ENCODE measurements at regions not wholly inside any gene's neighbourhood (a gene's known extent, or its start where the extent isn't known, plus 50 kb on each side); places are given as distances from the start of the nearest gene placed in this dataset.

DNA sequence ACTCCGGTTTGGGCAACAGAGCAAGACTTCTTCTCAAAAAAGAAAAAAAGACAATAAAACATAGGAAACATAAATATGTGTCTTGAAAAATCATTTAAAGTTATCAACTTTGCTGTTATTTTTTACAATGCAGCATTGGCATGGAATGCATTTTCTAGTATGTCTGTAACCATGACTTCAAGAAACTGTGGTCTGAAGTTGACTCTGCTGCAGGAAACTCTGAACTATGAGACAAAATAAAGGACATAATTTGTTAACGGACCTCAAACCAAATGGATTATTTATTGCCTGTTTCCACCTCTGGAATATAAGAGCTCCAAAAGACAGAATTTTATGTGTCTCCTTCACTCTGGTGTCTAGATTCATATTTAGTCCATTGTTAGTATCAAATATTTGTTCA lies 79.1 kb downstream of the TRIB2 start:
- Histone ChIP-seq H3K9me3 (ENCODE audit: control insufficient read depth in 1 of 2, low read length in 2 of 2) (no peaks in the 10 kb centered on the region), H3K36me3 (ENCODE audit: control insufficient read depth in 1 of 2, insufficient read depth in 2 of 2, low read length in 2 of 2) (no peaks in the 10 kb centered on the region), H3K4me3 (ENCODE audit: low read depth in 1 of 2, low read length in 2 of 2) (no peak overlapping the region), H3K27me3 (ENCODE audit: low read depth, low read length) (no peaks in the 10 kb centered on the region), H3K4me1 (ENCODE audit: control insufficient read depth in 1 of 2, insufficient read depth in 2 of 2, low read length in 2 of 2) (no peaks in the 10 kb centered on the region), H3K27ac (ENCODE audit: low read length) (no peak overlapping the region)

DNA sequence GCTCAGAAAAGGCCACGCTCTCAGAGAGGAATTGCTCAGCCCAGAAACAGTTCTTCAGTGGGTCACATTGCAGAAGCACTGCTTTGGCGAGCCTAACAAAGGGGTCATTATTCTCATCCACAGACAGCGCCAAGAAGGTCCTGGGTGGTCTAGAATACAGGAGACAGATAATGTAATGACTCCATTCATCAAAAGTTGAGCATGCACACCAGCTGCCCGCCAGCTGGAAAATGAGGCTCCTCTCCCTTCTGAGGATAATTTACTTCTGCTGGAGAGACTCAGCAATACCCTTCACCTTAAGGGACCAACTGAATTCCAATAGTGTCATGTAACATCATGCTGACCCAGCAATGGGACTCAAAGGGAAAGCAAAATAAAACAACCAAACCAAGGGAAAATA lies 79.9 kb downstream of the TRIB2 start:
- H3K36me3 ChIP-seq (ENCODE audit: control insufficient read depth in 1 of 2, insufficient read depth in 2 of 2, low read length in 2 of 2): no peaks in the 10 kb centered on the region
- no peaks in the 10 kb centered on the region for H3K27me3 ChIP-seq (ENCODE audit: low read depth, low read length)
- no peak overlapping the region for H3K4me3 ChIP-seq (ENCODE audit: low read depth in 1 of 2, low read length in 2 of 2)
- no peaks in the 10 kb centered on the region for H3K9me3 ChIP-seq (ENCODE audit: control insufficient read depth in 1 of 2, low read length in 2 of 2)
- no peaks in the 10 kb centered on the region for H3K4me1 ChIP-seq (ENCODE audit: control insufficient read depth in 1 of 2, insufficient read depth in 2 of 2, low read length in 2 of 2)
- H3K27ac ChIP-seq (ENCODE audit: low read length): no peak overlapping the region

DNA sequence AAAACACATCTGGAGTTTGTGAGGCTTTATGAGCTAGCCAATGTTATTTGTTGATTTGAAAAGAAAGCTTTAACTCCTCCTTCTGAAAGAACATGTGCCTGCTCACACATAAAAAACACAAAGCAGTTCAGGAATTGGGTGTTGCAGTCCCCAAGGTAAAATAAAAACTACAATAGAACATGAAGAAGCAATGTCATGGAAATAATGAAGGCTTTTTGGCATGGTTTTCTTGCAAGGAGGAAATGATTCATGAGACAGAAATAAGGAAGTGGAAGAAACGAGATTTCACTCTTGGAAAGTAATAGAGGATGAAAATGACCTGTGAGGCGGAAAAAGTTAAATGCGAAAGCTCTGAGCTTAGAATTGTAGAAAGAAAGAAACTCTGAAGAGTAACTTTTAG lies 81.1 kb downstream of the TRIB2 start:
- H3K9me3 ChIP-seq (ENCODE audit: control insufficient read depth in 1 of 2, low read length in 2 of 2): no peaks in the 10 kb centered on the region
- H3K4me3 ChIP-seq (ENCODE audit: low read depth in 1 of 2, low read length in 2 of 2): no peak overlapping the region
- H3K27ac ChIP-seq (ENCODE audit: low read length): no peak overlapping the region

DNA sequence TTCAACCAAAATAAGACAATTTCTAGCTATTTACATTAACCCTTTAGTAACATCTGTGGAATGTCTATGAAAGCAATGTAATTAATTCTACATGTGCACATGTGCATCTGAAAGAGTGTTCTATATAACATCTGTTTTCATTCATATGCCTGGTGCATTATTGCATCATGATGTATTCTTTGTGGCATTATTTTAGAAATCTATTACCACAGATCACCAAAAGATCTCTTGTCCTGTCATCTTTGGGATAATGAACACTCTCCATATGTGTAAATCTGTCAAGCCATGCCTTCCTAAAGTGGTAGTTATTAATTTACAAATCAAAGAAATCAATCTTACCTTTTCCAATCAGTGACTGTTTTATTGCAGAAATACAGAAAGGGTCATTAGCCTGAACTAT lies 86.9 kb downstream of the TRIB2 start:
- Histone ChIP-seq H3K27ac (ENCODE audit: low read length) (no peak overlapping the region), H3K9me3 (ENCODE audit: control insufficient read depth in 1 of 2, low read length in 2 of 2) (no peaks in the 10 kb centered on the region), H3K4me3 (ENCODE audit: low read depth in 1 of 2, low read length in 2 of 2) (no peak overlapping the region), H3K27me3 (ENCODE audit: low read depth, low read length) (no peaks in the 10 kb centered on the region), H3K36me3 (ENCODE audit: control insufficient read depth in 1 of 2, insufficient read depth in 2 of 2, low read length in 2 of 2) (no peaks in the 10 kb centered on the region), H3K4me1 (ENCODE audit: control insufficient read depth in 1 of 2, insufficient read depth in 2 of 2, low read length in 2 of 2) (no peaks in the 10 kb centered on the region)

More for the DNA sequence above, 81.1 kb downstream of the TRIB2 start:
- Histone ChIP-seq H3K27me3 (ENCODE audit: low read depth, low read length) (no peaks in the 10 kb centered on the region), H3K36me3 (ENCODE audit: control insufficient read depth in 1 of 2, insufficient read depth in 2 of 2, low read length in 2 of 2) (no peaks in the 10 kb centered on the region), H3K4me1 (ENCODE audit: control insufficient read depth in 1 of 2, insufficient read depth in 2 of 2, low read length in 2 of 2) (no peaks in the 10 kb centered on the region)

DNA sequence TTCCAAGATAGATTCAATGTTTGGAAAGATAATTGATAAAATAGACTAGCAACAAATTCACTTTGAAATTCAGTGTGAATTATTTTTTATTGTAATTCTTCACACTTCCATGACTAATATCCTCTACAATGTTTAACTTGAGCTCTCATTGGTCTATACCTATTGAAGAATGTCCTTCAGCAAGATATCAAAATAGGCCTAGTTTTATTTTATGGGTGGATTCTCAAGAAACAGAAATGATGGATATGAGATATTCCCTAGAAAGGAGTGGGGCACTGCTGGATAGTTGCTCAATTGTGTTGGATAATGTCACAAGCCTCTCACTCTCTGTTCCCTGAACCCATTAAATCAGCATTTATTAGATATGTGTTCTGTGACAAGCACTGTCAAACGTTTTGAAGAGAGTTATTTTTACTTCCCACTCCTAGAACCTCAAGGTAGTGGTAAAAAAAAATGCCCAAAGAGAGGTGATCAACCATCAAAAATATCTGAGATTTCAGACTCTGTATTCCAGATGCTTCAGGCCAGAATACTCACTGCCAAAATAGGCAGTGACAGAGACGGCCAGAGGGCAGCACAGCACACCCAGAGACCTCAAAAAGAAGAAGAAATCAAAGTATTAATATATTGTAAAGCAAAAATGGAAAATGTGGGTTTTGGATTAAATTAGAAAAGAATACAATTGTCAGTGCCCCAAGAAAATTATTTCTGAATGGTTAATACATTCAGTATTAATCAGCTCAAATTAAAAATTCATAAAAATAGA lies 87.5 kb downstream of the TRIB2 start:
- Histone ChIP-seq H3K27me3 (ENCODE audit: low read depth, low read length) (no peaks in the 10 kb centered on the region), H3K27ac (ENCODE audit: low read length) (no peak overlapping the region), H3K9me3 (ENCODE audit: control insufficient read depth in 1 of 2, low read length in 2 of 2) (no peaks in the 10 kb centered on the region), H3K4me1 (ENCODE audit: control insufficient read depth in 1 of 2, insufficient read depth in 2 of 2, low read length in 2 of 2) (no peaks in the 10 kb centered on the region), H3K36me3 (ENCODE audit: control insufficient read depth in 1 of 2, insufficient read depth in 2 of 2, low read length in 2 of 2) (no peaks in the 10 kb centered on the region), H3K4me3 (ENCODE audit: low read depth in 1 of 2, low read length in 2 of 2) (no peak overlapping the region)

- no peaks in the 10 kb centered on the region for H3K27me3 ChIP-seq (ENCODE audit: low read depth, low read length)
- no peak overlapping the region for H3K27ac ChIP-seq (ENCODE audit: low read length)
- no peaks in the 10 kb centered on the region for H3K36me3 ChIP-seq (ENCODE audit: control insufficient read depth in 1 of 2, insufficient read depth in 2 of 2, low read length in 2 of 2)
- H3K9me3 ChIP-seq (ENCODE audit: control insufficient read depth in 1 of 2, low read length in 2 of 2): no peaks in the 10 kb centered on the region
- H3K4me3 ChIP-seq (ENCODE audit: low read depth in 1 of 2, low read length in 2 of 2): no peak overlapping the region
- H3K4me1 ChIP-seq (ENCODE audit: control insufficient read depth in 1 of 2, insufficient read depth in 2 of 2, low read length in 2 of 2): no peaks in the 10 kb centered on the region
Measured at GRCh38 chr2:12805033-12805432, 88.3 kb downstream of the TRIB2 start.

GRCh38 chr2:12806549-12807242 lies 90.0 kb downstream of the TRIB2 start:
- no peaks in the 10 kb centered on the region for H3K36me3 ChIP-seq (ENCODE audit: control insufficient read depth in 1 of 2, insufficient read depth in 2 of 2, low read length in 2 of 2)
- H3K4me3 ChIP-seq (ENCODE audit: low read depth in 1 of 2, low read length in 2 of 2): no peak overlapping the region
- no peaks in the 10 kb centered on the region for H3K9me3 ChIP-seq (ENCODE audit: control insufficient read depth in 1 of 2, low read length in 2 of 2)
- H3K27ac ChIP-seq (ENCODE audit: low read length): peak overlapping the region; percentile 8
- no peaks in the 10 kb centered on the region for H3K4me1 ChIP-seq (ENCODE audit: control insufficient read depth in 1 of 2, insufficient read depth in 2 of 2, low read length in 2 of 2)
- no peaks in the 10 kb centered on the region for H3K27me3 ChIP-seq (ENCODE audit: low read depth, low read length)

DNA sequence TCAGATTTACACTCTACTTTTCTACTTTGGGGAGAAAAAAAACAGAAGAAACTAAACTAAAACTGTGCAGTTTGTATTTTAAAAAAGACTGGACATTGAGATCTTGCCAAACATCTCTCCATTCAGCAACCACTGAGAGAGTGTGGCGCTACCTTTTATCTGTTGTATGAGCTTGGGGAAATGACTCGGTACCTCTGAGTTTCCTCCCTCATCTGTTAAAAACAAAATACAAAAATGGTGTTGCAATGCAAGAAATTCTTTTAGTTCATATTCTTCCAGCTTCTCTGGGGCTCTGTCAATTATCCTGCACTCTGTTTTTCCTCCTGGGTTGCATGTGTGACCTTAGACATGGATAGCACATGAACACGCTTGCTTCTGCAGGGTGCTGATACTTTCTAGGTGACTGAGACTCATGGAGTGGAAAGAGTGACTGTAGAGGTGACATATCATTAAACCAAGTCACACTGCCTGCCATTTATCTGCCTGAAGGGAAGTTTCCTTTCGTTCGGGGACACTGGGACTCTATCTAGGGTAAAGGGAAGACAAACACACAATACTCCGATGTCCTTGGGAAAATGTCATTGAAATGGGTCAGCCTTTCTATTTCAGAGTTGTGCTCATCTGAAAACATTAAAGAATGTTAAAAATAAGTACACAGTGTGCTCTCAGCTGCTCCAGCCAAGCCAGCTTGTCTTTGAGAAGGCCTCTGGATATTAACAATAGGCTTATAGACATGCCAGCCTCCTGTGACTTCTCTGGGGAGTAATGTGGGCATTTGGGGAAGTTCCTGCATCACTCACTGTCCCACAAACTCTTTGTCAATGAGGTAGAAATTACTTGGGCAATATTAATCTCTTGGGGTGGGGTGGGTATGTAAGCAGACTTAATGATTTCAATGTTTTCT lies 91.4 kb downstream of the TRIB2 start:
- Histone ChIP-seq H3K9me3 (ENCODE audit: control insufficient read depth in 1 of 2, low read length in 2 of 2) (no peaks in the 10 kb centered on the region), H3K4me3 (ENCODE audit: low read depth in 1 of 2, low read length in 2 of 2) (no peak overlapping the region), H3K27me3 (ENCODE audit: low read depth, low read length) (no peaks in the 10 kb centered on the region), H3K4me1 (ENCODE audit: control insufficient read depth in 1 of 2, insufficient read depth in 2 of 2, low read length in 2 of 2) (no peaks in the 10 kb centered on the region), H3K27ac (ENCODE audit: low read length) (no peak overlapping the region), H3K36me3 (ENCODE audit: control insufficient read depth in 1 of 2, insufficient read depth in 2 of 2, low read length in 2 of 2) (no peaks in the 10 kb centered on the region)

DNA sequence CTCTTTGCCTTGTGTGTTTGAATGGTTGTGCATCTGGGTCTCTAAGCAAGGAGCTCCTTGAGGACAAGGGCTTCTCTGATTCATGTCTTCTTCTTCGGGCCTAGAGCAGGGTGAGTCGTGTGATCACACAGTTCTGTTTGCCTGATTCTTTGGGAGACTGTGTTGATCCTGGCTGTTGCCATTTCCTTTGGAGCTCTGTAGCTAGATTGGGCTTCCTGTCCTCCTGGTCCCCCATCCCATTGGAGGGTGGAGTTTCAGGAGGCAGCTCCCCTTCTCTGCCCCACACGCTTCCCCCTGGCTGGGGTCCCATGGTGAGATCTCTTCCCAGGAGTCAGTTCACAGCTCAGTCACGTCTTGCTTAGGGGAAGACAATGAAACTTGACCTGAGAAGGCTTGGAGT lies 92.8 kb downstream of the TRIB2 start:
- H3K27me3 ChIP-seq (ENCODE audit: low read depth, low read length): no peaks in the 10 kb centered on the region
- no peaks in the 10 kb centered on the region for H3K36me3 ChIP-seq (ENCODE audit: control insufficient read depth in 1 of 2, insufficient read depth in 2 of 2, low read length in 2 of 2)
- H3K9me3 ChIP-seq (ENCODE audit: control insufficient read depth in 1 of 2, low read length in 2 of 2): no peaks in the 10 kb centered on the region
- no peak overlapping the region for H3K27ac ChIP-seq (ENCODE audit: low read length)
- H3K4me1 ChIP-seq (ENCODE audit: control insufficient read depth in 1 of 2, insufficient read depth in 2 of 2, low read length in 2 of 2): no peaks in the 10 kb centered on the region
- H3K4me3 ChIP-seq (ENCODE audit: low read depth in 1 of 2, low read length in 2 of 2): no peak overlapping the region

DNA sequence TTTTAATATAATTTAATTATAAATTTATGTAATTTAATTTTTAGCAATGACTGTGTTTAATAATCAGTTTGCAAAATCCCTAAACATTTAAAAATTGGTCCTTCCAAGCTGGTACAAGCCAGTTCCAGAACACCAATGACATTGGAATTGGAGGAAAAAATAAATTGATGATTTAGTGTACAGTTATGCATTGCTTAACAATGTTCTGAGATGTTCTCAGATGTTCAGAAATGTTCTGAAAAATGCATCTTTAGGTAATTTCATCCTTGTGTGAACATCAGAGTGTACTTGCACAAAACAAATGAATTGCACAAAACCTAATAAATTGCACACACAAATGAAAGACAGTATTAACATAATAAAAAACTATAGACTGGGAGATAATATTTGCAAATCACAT lies 95.2 kb downstream of the TRIB2 start:
- H3K4me3 ChIP-seq (ENCODE audit: low read depth in 1 of 2, low read length in 2 of 2): no peak overlapping the region
- no peak overlapping the region for H3K27ac ChIP-seq (ENCODE audit: low read length)
- no peaks in the 10 kb centered on the region for H3K4me1 ChIP-seq (ENCODE audit: control insufficient read depth in 1 of 2, insufficient read depth in 2 of 2, low read length in 2 of 2)
- no peaks in the 10 kb centered on the region for H3K9me3 ChIP-seq (ENCODE audit: control insufficient read depth in 1 of 2, low read length in 2 of 2)
- H3K27me3 ChIP-seq (ENCODE audit: low read depth, low read length): no peaks in the 10 kb centered on the region
- H3K36me3 ChIP-seq (ENCODE audit: control insufficient read depth in 1 of 2, insufficient read depth in 2 of 2, low read length in 2 of 2): no peaks in the 10 kb centered on the region

GRCh38 chr2:12813166-12813565 lies 96.4 kb downstream of the TRIB2 start:
- no peaks in the 10 kb centered on the region for H3K9me3 ChIP-seq (ENCODE audit: control insufficient read depth in 1 of 2, low read length in 2 of 2)
- no peak overlapping the region for H3K27ac ChIP-seq (ENCODE audit: low read length)
- H3K4me3 ChIP-seq (ENCODE audit: low read depth in 1 of 2, low read length in 2 of 2): no peak overlapping the region
- H3K36me3 ChIP-seq (ENCODE audit: control insufficient read depth in 1 of 2, insufficient read depth in 2 of 2, low read length in 2 of 2): no peaks in the 10 kb centered on the region
- no peaks in the 10 kb centered on the region for H3K27me3 ChIP-seq (ENCODE audit: low read depth, low read length)
- H3K4me1 ChIP-seq (ENCODE audit: control insufficient read depth in 1 of 2, insufficient read depth in 2 of 2, low read length in 2 of 2): no peaks in the 10 kb centered on the region

Measured in muscle layer of duodenum (tissue), 2 donors.